NK-92 (cell line): ENCODE measurements at regions not wholly inside any gene's neighbourhood (a gene's known extent, or its start where the extent isn't known, plus 50 kb on each side); places are given as distances from the start of the nearest gene placed in this dataset.
"Not testable (repeated sequence)": the region's sequence is repeated elsewhere in the genome, so short reads cannot be mapped to it uniquely, and the experiment has no call there.

Experiments used
- DNase-seq: peaks from one replicate; lab custom pipeline; 2025; ENCODE audit not compliant: unreplicated experiment; lab: John Stamatoyannopoulos, UW

DNA sequence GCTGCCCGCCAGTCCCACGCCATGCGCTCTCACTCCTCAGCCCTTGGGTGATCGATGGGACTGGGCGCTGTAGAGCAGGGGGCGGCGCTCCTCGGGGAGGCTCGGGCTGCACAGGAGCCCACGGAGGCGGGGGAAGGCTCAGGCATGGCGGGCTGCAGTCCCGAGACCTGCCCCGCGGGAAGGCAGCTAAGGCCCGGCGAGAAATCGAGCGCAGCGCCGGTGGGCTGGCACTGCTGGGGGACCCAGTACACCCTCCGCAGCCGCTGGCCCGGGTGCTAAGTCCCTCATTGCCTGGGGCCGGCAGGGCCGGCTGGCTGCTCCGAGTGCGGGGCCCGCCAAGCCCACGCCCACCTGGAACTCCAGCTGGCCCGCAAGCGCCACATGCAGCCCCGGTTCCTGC, 102.2 kb upstream of the PDE10A start:
- not testable (repeated sequence) for DNase-seq

DNA sequence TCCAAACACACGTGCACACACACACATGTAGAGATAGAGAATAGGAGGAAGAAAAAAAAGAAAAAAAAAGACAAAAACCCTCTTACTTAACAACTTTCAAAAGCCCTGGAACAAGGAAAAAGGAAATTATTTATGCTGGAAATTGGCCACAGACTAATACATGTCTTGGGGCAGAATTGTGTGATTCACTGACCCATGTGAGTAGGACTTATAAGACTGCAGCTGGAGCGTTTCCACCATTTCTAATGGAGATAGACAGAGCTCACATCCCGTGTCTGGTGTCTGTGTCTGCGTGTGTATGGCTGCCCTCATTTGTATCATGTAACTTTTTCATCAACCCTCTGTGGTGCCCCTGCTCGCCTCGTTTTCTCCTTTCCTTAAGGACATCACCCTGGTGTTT, 99.8 kb upstream of the PDE10A start:
- no peak for DNase-seq

- DNase-seq = no peak
These were observed 99.1 kb upstream of the PDE10A start for GRCh38 chr6:165762125-165762524.

GRCh38 chr6:165760803-165761185, 97.8 kb upstream of the PDE10A start:
- no peak for DNase-seq

- DNase-seq = no peak
These were observed 97.2 kb upstream of the PDE10A start for GRCh38 chr6:165760126-165760802.

DNA sequence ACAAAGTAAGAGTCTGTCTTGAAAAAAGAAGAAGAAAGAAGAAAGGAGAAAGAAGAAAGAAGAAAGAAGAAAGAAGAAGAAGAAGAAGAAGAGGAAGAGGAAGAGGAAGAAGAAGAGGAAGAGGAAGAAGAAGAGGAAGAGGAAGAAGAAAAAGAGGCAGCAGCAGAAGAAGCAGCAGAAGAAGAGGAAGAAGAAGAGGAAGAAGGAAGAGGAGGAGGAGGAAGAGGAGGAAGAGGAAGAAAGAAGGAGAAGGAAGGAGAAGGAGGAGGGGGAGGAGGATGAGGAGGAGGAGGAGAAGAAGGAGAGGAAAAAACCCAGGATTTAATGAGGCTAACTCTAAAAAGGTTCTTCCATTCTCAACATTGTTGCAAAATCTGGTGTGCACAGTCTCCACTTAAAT, 95.4 kb upstream of the PDE10A start:
- DNase-seq = no peak

- no peak for DNase-seq
These were observed 92.5 kb upstream of the PDE10A start for GRCh38 chr6:165755583-165755982.

DNA sequence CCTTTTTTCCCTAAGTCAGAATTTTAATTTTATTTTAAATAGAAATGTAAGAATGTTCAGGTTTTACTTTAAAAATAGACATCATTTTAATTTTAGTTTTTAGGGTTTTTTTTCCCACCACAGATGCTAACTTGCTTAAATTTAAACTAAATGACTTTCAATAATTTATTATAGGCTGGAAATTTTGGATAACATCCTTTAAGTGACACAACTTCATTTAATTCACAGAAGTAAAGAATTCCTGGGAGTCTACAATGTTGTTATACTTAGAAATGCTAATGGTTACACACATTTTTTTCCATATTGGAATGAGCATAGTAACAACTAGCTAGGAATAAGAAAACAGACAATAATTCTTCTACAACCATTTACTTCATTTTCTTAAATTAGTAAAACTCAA, 90.5 kb upstream of the PDE10A start:
- DNase-seq = no peak

- DNase-seq = no peak
These were observed 89.4 kb upstream of the PDE10A start for GRCh38 chr6:165752451-165752850.

DNA sequence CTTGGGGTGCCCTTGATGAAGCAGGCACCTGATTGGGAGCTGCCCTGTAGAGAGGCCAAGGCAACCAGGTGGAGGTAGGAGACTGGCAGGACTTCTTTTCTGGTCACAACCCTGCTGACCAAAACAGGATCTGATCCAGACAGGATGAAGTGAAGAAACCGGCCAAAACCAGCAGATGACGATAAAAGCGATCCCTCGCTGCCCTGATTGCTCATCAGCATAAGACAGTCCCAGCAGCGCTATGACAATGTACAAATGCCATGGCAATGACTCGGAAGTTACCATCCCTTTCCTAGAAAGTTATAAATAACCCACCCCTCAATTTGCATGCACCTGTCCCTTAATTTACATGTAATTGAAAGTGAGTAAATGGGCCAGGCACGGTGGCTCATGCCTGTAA, 88.4 kb upstream of the PDE10A start:
- no peak for DNase-seq

DNA sequence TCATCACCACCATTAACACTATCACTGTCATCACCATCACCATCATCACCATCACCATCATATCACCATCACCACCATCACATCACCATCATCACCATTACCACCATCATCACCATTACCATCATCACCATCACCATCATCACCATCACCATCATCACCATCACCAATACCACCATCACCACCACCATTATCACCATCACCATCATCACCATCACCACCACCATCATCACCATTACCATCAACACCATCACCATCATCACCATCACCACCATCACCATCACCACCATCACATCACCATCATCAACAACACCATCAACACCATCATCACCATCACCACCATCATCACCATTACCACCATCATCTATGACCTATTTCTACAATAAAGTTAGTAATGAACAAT, 86.1 kb upstream of the PDE10A start:
- no peak for DNase-seq

DNA sequence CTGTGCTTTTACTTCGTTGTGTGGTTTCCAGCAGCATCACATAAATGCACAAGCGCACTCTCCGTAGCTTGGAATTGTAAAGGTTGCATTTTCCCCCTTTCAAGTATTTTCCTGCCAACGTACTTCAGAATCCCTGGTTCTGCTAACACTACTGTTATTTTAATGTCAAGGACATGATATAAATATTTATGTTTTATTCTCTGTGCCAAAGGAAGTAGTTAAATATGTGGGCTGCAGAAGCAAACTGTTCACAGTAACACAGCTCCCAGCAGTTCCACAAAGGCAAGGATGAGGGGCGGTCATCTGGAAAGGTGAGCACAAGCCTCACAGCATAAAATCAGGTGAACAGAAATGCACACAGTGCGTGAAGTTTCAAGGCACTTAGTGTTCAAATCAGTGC, 85.3 kb upstream of the PDE10A start:
- no peak for DNase-seq

DNA sequence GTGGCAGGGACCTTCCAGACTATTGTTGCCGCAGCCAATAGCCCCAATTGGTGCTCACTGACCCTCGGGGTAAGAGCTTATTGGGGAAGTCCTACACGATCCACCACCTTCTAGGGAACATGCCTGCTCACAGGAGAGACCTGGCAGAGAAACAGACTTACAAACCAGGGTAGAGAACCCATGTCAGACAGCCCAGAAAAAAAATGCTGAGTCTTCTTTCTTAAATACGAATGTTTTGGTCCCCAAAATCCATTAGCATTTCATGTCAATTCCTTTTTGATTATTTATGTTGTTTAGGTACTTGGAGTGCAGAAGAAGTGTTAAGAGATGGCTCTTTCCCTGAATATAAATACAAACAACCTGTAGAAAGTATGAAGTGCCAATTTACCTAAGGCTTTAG, 84.9 kb upstream of the PDE10A start:
- DNase-seq = no peak

GRCh38 chr6:165746331-165746730, 83.3 kb upstream of the PDE10A start:
- DNase-seq = no peak

GRCh38 chr6:165745492-165745891, 82.5 kb upstream of the PDE10A start:
- DNase-seq = no peak

GRCh38 chr6:165744555-165745228, 81.7 kb upstream of the PDE10A start:
- no peak for DNase-seq

GRCh38 chr6:165743366-165743898, 80.4 kb upstream of the PDE10A start:
- no peak for DNase-seq

DNA sequence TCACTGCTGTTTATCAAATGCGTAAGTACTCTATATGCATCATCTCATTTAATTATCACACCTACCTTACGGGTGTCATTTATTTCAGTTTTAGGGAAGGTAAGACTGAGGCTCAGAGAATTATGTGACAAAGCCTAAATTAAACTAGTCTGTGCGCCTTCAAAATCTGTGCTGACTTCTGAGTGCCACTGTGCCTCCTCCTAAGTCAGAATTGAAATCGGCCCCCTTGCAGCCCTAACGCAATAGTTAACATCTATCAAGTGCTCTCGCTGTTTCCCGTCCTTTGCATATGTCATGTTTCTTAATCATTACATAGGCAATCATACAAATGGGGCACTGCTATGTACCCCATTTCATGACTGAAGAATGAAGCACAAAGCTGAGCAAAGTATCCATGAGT, 79.0 kb upstream of the PDE10A start:
- DNase-seq = no peak

- DNase-seq = no peak
These were observed 74.4 kb upstream of the PDE10A start for GRCh38 chr6:165737396-165737795.

DNA sequence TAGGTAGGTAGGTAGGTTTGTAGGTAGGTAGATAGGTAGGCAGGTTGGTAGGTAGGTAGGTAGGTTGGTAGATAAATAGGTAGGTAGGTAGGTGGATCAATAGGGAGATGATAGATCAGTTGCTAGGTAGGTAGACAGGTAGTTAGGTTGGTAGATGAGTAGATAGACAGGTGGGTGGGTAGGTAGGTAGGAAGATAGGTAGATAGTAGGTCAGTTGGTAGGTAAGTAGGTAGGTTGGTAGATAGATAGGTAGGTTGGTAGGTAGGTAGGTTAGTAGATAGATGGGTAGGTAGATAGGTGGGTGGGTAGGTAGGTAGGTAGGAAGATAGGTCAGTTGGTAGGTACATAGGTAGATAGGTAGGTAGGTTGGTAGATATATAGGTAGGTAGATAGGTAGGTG, 72.0 kb upstream of the PDE10A start:
- DNase-seq = no peak

GRCh38 chr6:165733489-165733791, 70.4 kb upstream of the PDE10A start:
- no peak for DNase-seq

- DNase-seq = no peak
These were observed 69.9 kb upstream of the PDE10A start for GRCh38 chr6:165732696-165733488.
